ENCODE measurements at regions not wholly inside any gene's neighbourhood (a gene's known extent, or its start where the extent isn't known, plus 50 kb on each side); places are given as distances from the start of the nearest gene placed in this dataset.

DNA sequence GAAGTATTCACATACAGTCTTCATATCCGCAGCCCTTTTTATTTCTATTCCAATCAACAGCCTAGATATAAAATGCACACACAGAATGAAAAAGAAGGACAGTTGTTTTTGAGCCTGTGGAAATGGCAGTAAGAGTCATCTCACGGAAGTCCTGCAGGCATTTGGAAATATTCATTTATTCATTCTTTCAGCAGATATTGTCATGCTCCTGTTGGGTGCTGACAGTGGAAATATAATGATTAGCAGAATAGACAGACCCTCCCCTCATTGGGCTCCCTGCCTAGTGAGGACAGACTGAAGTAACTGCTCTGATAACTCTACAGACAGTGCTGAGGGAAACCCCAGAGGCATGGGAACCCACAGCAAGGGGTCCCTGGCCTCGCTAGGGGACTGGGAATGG is 392.3 kb downstream of the FOXO1 start:
- TF ChIP-seq, protein P1, sequence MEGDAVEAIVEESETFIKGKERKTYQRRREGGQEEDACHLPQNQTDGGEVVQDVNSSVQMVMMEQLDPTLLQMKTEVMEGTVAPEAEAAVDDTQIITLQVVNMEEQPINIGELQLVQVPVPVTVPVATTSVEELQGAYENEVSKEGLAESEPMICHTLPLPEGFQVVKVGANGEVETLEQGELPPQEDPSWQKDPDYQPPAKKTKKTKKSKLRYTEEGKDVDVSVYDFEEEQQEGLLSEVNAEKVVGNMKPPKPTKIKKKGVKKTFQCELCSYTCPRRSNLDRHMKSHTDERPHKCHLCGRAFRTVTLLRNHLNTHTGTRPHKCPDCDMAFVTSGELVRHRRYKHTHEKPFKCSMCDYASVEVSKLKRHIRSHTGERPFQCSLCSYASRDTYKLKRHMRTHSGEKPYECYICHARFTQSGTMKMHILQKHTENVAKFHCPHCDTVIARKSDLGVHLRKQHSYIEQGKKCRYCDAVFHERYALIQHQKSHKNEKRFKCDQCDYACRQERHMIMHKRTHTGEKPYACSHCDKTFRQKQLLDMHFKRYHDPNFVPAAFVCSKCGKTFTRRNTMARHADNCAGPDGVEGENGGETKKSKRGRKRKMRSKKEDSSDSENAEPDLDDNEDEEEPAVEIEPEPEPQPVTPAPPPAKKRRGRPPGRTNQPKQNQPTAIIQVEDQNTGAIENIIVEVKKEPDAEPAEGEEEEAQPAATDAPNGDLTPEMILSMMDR (optimal IDR thresholded peaks at IDR 0.05 in 1 of 3, IDR thresholded peaks at IDR 0.05 in 1 of 3, conservative IDR thresholded peaks at IDR 0.05 in 1 of 3; ENCODE audit: extremely low read depth in 1 of 3, insufficient read depth in 2 of 3, low read length in 3 of 3), result no peak
- TF ChIP-seq EZH2 (IDR thresholded peaks at IDR 0.05; ENCODE audit: low read length), result no peak

All from keratinocyte (primary cell).